Activated gamma-delta T cell treated with anti-CD3 and anti-CD28 coated beads, Interleukin-2, amount 50 U/mL, for 16 hours (primary cell): ENCODE measurements at regions not wholly inside any gene's neighbourhood (a gene's known extent, or its start where the extent isn't known, plus 50 kb on each side); places are given as distances from the start of the nearest gene placed in this dataset.

ENCODE experiments used
- DNase-seq: peaks from one replicate; pipeline ENCODE4 v3.0.0-alpha.2; 2020; ENCODE audit warnings: low read depth

DNA sequence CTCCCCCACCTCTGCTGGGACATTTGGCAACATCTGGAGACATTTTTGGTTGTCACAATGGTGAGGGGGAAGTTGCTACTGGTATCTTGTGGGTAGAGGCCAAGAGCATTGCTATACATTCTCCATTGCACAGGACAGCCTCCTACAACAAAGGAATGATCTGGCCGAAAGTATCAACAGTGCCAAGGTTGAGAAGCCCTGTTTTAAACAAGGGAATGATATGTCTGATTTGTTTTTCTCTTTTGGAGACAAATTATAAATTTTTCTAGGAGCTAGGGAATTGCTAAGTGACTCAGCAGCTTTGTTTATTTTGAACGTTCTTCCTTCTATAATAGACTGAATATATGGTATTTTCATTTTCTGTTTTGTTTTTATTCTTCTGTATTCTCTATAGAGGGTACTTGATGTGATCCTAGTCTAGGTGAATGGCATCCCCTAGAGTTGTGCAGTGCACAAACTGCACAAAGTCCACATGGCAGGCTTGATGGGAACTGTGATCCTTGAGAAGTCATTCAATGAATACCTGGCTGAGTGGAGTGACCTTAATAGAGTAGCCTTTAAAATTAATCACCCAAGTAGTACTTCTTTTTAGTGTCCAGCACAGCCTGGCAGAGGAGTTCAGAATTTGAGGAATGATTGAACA, 288.6 kb upstream of the USP24 start:
- no peak for DNase-seq

DNA sequence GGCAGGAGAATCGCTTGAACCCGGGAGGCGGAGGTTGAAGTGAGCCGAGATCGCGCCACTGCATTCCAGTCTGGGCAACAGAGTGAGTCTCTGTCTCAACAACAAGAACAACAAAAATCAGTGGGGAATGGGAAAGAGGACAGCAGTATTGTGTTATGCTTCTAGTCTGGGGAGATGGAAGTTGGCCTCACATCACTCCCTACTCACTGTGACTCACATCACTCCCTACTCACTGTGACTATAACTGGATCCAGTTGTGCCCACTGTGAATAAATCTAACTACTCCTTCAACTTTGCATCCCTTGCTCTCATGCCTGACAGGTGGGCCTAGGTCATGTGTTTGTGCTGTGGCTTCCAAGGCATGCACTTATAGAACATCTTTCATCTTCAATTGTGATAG, 285.4 kb upstream of the USP24 start:
- DNase-seq, result no peak

DNA sequence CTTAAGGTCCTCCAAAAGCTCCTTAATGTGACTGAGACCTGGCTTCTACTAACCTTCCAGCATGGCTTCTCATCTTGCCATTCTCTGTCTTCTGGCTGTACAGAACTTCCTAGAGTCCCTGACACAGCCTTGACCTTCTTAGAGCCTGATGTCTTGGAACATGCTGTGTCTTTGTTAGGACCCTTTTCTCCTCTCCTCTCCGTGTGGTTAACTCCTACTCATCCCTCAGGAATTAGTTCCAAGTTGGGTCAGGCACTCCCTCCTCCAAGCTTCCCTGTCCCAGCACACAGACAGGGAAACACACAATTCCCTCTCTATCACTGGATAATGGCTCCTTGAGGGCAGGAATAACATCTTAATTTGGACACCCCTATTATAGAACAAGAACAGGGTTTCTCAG, 275.4 kb upstream of the USP24 start:
- DNase-seq, result no peak

DNA sequence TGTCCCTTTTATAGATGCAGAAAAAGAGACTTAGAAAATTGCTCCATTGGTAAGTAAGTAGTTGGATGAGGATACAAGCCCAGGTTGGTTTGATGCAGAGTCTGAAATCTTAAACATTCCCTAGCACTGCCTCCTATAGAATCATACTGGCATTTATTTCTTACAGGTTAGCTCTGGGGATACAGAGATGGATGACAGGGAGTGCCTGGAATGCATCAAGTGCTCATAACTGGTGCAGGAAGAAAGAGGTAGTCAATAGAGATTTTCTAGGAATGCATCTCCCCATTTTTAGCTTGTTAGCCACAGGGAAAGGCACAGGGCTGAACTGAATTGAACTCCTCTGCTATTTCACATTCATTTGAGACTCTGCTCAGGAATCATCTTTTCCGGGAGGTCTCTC, 269.0 kb upstream of the USP24 start:
- DNase-seq, result no peak

DNA sequence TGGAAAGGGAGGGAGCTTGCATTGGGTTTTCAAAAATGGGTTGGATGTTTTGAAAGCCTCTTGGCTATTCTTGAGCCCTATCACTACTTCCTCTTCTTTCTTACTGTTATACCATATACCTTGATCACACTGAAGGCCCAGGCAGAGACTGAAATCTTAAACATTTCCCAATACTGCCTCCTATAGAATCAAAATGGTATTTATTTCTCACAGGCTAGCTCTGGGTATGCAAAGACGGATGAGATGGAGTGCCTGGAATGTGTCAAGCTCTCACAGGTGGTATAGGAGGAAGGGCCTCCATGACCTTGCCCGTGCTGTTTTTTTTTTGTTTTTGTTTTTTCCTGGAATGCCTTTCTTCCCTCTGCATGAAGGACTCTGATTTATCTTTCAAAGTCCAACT, 268.4 kb upstream of the USP24 start:
- no peak for DNase-seq

DNA sequence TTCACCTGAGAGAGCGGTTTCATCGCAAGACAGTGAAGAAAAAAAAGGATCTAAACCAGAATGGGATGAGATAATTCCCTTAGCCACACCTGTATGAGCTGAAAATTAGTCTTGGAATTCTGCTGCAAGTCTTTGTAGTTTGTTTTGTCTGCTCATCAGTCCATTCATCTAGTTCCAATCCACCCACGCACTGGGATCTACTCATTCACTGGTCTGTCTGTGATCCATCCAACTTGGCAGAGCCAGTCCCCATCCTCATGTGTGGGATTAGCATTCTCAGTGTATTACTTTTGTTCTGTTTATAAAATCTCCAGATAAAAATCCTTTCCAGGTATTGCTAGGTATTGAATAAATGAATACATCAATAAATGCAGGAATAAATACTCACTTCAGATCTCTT, 266.5 kb upstream of the USP24 start:
- no peak for DNase-seq

DNA sequence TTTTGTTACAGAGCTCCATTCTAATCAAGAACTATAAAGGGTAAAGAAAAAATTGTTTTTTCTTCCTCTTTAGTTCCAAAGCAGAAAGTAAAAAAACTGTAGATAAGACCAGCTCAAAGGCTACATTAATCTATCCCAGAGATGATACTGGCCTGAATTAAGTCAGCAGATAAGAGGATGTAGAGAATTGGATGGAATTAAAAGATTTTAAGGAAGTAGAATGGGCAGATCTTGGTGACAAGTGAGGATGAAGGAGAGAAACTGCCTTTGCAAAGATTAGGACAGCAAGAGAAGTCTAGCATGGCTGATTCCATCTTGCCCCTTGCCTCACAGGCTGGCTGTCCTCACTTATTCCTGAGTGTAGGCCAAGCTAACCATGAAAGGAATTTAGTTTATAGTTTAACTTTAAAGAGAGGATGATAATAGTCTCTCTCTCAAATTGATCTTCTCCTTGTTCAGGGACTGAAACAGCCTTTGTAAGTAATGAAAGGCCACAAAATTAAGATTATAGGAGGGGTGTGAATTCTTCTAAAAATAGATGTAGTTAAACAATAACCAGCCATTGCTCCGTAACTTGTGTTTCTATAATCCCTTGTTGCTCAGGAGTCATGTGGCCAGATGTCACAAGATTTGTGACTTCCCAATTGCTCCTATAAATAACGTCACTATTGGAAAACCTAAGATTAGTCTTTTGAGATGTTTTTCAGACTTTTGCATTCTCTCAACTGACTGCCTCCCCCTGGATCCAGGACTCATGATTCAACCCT, 265.0 kb upstream of the USP24 start:
- DNase-seq, result no peak

DNA sequence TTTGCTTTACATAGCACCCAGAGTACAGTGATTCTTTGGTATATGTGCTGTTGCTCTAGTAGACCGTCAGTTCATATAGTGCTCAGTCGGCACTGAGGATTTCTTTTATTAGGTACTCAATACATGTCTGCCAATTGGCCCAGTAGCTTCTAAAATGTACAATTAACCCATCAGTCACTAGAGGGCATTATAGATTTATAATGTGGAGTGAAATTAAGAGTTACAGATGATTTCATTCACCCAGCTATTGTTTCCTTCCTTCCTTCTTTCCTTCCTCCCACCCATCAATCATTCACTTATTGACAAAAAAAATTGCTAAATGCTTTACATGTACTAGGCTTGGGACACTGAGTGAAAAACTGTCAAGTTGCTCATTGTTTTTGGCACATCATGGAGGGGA, 263.6 kb upstream of the USP24 start:
- DNase-seq, result no peak

DNA sequence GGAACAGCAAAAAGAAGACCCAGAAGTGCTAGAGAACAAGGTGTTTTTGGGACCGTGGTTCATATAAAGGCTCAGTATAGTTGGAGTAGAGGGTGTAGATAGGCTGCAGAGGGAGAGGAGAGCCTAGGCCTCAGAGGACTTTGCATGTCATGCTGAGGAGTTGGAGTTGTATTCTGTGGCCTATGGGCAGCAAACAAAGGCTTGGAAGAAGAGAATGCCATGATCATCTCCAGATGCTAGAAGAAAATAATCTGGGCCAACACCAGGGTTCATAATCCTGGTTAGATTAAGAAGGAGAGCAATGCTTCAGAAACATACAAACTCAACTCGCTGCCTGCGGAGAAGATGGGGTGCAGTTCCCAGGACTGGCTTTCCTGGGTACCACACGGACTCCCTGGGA, 262.8 kb upstream of the USP24 start:
- DNase-seq, result no peak

DNA sequence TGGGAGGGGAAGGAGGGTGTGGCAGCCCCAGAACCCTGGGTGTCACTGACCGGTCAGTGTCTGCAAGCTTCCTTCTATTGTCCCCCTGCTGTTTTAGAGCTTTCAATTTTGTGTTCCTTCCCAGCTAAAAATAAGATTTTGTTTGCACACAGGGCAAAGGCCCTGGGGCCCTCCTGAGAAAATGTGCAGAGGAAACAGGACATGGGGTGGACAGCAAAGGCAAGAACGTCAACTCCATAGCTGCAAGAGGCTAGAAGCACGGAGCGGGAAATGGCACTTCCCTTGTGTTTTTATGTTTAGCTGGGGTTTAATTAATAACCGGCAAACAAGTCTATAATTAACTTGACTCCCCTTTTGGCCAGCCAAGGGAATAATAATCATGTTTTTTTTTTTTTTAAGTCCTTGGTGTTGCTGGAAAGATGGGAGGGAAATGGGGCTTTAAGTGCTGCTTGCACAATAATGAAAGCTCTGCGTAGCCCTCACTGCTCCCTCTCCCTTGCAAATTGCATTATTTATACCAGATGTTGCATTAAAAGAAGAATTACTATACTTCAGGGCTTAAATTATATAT, 261.4 kb upstream of the USP24 start:
- no peak for DNase-seq

DNA sequence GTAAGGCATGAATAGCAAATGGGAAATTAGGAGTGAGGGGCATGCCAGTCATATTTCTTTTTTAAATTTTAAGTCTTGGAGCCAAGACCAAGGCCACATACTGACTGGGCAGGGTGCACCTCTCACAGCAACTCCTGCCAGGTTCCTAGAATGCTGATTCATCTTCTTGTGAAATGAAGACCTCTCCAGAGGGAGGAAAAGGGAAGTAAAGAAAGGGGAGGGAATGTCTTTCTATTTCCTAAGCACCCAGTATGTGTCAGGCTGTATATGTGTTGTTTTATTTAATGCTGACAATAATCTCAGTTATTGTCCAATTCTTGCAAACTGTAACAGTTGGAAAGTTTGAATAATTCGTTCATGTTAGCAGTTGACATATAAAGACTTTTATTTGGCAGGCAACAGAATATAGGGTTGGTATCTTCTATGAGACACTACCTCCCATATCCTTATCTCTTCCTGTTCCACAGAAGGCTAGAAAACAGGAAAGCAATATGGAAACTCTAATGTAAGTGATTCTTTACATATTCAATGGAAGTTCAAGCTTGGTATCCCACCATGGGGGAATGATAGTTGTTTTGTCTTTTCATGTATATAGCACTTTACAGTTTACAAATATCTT, 259.1 kb upstream of the USP24 start:
- DNase-seq, result no peak

DNA sequence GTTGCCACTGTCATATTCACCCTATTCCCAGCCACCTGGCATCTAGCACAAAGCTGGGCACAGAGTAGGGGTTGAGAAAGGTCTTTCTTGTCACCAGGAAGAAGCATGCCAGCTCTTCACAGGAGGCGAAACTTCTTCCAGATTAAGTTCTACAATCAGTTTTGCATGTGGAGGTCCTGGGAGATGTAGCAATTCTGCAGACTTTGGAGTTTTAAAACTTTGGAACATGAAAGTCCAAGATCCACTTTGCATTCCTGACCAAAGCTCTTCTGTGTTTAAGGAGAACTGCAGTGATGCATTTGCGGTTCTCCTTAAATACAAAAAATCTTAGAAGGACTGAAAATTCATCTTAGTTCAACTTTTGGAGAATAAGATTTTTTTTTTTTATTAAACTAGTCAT, 258.5 kb upstream of the USP24 start:
- DNase-seq, result no peak

DNA sequence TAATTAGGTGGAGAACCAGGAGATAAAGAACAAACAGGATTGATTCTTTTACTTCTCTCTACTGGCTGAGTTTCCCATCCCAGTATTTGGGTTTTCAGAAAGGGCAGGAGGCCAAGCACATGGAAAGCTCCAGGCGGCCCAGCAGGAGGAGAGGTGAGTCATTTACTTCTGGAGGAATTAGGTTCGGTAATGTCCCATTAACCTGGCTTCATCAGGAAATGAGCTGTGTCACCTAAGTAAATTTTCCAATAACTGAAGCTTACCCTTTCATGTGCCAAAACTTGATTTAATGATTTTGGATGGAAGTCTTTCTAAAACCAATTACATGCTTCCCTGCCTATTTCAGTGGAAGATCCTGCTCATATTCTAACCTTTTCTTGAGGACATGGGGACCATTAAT, 257.6 kb upstream of the USP24 start:
- DNase-seq, result no peak

DNA sequence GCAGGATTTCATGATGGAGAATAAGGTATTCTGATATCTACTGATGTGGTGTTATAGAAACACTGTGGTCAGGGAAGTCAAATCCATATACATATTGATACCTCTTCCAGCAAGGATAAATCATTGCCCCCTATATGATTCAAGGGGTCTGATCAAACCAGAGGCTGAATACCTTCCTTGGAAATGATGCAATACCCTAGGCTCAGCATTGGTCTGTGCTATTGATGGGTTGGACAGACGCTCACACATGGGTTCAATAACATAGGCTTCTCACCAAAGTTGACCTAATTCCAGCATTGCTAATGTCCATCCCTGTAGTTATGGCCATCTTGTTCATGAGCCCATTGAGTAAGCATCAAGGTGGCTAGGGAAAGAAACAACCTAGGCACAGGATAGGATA, 257.0 kb upstream of the USP24 start:
- no peak for DNase-seq

DNA sequence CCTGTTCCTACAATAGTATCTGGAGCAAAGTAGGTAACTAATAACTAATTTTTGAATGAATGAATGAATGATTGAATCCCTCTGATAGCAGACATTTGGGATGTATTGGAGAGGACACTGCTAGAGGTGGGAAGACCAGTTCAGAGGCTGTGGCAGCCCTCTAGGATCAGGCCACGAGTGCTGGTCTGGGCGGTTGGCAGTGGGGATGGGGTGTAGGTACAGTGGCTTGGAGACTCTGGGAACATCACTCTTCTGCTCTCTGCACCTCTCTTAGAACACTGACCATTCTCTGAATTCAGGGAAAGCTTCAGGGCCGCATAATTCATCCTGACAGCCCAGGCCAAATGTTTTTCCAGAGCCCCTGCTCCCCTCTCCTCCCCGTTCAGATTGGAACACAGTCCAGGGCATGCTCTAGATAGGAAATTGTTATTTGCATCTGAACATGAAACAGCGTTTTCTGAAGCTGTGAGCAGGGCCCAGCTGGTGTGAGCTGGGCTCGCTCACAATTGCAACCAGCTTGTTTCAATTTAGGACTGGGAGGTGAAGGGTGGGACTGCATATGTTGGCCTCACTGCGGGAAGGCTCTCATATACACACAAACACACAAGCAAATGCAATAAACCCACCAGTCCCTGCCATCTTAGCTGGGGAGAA, 253.1 kb upstream of the USP24 start:
- no peak for DNase-seq

DNA sequence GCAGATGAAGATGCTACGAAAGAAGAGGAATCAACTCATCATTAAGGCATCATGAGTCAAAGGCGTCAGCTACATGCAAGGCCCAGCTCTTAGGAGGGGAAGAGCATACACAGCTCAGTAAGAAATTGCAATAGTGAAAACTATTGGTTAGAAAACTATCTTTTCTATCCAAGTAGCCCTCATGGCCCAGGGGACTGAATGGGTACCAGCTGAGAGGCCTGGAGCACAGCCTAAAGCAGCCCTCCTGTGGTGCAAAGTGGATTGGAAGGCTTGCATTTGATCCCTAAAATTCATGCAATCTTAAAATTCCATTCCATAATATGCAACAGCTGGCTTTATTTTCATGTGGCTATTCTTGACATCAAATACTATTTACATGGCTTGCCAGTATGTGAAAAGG, 251.8 kb upstream of the USP24 start:
- no peak for DNase-seq

DNA sequence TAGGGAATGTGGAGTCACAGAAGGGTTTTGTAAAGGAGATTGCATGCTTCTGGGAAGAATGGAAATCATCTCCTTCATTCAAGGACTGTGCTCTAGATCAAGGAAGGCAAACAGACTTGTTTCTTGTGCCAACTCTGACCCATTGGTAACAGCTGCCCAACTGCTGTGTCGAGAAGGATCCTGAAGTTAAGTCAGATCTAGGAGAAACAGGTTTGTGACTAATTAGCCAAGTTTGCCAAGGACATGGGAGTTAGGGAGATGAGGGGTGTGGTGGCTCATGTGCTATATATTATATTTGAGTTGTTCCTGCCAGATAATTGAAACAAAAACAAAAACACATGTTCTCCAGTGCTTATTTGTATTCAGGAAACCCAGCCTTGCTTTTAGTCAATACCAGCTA, 251.2 kb upstream of the USP24 start:
- no peak for DNase-seq

DNA sequence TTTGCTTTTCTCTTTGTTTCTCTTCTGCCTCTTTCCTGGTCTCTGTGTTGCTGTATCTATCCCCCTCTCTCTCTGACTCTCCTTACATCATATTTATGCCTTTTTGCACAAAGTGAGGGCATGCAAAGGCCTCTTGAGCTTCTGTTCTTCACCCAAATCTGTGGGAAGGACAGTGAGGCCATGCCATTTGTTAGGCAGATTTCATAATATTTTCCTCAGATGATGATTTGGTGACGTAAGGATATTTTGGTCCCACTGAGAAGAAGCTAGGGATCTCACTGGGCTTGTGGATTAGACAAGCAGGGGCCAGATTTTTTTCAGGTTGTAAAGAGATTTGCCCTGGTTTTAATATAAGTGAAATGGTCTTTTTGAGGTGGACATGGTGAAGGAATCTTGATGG, 249.4 kb upstream of the USP24 start:
- no peak for DNase-seq

DNA sequence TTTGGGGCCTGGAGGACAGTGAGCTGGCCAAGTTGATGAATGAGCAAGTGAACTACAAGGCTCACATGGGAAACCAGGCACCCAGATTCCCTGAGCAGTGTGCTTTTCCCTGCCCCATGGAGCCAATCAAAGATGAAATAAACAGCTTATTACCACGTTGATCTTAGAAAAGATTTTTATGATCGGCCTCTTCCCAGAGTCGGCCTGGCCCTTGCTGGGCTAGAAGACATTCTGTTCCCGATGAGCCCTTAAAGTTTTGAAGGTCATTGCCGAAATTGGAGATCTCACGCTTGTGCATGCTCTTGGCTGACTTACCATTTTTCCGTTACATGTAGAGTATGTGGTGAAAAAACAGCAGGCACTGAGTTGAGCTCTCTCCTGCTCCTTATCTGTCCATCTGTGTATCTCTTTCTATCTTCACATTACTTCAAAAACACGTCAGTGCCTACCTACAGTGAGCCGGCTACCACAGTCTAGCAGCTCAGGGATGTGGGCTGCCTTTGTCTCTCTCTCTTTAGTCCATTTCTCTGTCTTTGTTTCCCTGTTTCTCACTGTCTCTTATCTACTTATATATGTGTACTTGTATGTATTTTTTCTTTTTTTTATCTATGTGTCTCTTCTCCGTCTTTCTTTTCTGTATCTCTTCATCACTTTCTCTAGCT, 248.8 kb upstream of the USP24 start:
- DNase-seq, result no peak

DNA sequence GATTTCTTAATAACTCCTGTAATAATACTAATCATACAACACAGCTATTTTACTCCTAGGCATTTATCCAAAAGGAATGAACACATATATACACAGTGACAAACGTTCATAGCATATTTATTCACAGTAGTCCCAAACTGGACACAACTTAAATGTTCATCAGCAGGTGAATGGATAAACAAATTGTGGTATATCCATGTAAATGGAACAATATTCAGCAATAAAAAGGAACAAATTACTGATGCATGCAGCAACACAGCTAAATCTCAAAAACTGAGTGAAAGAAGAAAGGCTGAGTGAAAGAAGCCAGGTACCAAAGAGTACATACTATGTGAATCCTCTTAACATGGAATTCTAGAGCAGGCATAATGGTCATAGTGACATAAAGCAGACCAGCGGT, 242.7 kb upstream of the USP24 start:
- DNase-seq, result no peak

DNA sequence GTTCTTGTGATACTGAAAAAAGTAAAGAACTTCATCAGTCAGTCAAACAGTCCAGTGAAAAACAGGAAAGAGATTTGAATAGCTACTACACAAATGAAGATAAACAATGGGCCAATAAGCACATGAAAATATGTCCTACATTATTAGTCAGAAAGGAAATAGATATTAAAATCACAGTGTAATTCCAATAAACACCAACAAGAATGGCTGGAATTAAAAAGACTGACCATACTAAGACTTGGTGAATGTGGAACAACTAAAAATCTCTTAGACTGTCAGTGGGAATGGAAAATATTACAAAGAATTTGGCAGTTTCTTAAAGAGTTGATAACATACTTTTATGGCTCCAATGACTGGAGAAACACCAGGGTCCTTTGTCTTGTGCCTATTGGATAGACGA, 241.8 kb upstream of the USP24 start:
- DNase-seq, result no peak

DNA sequence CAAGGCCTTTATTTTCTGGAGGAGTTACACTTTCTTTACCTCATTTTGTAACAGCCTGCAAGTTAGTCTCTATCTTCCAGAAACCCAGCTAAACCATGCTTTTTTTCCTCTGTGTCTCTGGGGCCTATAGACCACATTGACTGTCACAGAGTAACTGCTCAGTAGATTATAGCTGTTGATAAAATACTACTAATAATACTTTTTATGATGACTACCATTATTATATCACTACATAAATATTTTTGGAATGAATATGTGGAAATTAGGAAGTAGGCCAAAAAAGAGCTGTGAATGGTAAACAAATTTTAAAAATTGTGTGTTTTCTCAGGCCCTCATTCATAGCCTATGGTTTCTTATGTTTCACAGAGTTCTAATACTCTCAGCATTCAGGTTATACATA, 233.1 kb upstream of the USP24 start:
- no peak for DNase-seq
